ENCODE measurements at regions not wholly inside any gene's neighbourhood (a gene's known extent, or its start where the extent isn't known, plus 50 kb on each side); places are given as distances from the start of the nearest gene placed in this dataset.

DNA sequence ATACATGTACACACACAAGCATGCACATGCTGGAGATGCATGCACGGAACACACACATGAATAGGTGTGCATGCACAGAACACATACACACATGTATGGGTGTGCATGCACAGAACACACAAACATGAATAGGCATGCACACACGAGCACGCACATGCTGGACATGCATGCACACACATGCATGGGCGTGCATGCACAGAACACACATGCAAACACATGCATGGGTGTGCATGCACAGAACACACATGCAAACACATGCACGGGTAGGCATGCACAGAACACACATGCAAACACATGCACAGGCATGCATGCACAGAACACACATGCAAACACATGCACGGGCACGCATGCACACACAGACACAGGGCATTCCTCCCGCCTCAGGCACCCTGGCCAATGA is 382.3 kb downstream of the IRX2 start:
- TF ChIP-seq ATF3 (IDR thresholded peaks at IDR 0.05; ENCODE audit: insufficient read depth, low read depth, low read length) (no peak), CEBPB (IDR thresholded peaks at IDR 0.05; ENCODE audit: low read depth, low read length) (no peak), POLR2A (IDR thresholded peaks at IDR 0.05; ENCODE audit: control extremely low read depth in 1 of 2, low read depth in 2 of 2, low read length in 2 of 2) (no peak), SP1 (IDR thresholded peaks at IDR 0.05; ENCODE audit: low read depth, low read length) (no peak), TAF1 (IDR thresholded peaks at IDR 0.05; ENCODE audit: low read depth, low read length) (no peak), POLR2AphosphoS5 (IDR thresholded peaks at IDR 0.05; ENCODE audit: low read depth, low read length) (no peak), EZH2 (IDR thresholded peaks at IDR 0.05; ENCODE audit: low read depth, low read length, severe bottlenecking) (no peak), CHD2 (IDR thresholded peaks at IDR 0.05; ENCODE audit: low read length) (no peak), JUN (IDR thresholded peaks at IDR 0.05; ENCODE audit: low read depth, low read length) (no peak)
- TF ChIP-seq, protein P1, sequence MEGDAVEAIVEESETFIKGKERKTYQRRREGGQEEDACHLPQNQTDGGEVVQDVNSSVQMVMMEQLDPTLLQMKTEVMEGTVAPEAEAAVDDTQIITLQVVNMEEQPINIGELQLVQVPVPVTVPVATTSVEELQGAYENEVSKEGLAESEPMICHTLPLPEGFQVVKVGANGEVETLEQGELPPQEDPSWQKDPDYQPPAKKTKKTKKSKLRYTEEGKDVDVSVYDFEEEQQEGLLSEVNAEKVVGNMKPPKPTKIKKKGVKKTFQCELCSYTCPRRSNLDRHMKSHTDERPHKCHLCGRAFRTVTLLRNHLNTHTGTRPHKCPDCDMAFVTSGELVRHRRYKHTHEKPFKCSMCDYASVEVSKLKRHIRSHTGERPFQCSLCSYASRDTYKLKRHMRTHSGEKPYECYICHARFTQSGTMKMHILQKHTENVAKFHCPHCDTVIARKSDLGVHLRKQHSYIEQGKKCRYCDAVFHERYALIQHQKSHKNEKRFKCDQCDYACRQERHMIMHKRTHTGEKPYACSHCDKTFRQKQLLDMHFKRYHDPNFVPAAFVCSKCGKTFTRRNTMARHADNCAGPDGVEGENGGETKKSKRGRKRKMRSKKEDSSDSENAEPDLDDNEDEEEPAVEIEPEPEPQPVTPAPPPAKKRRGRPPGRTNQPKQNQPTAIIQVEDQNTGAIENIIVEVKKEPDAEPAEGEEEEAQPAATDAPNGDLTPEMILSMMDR (IDR thresholded peaks at IDR 0.05; ENCODE audit: control extremely low read depth in 1 of 3, insufficient read depth in 1 of 3, low read depth in 1 of 3, low read length in 3 of 3) = no peak

Data from H1 (cell line).